HG02678 (cell line): ENCODE measurements at regions not wholly inside any gene's neighbourhood (a gene's known extent, or its start where the extent isn't known, plus 50 kb on each side); places are given as distances from the start of the nearest gene placed in this dataset.

Experiments
- ATAC-seq: cut with Tn5 transposase; IDR thresholded peaks from one replicate; pipeline ENCODE4 v1.9.1; 2021; ENCODE audit warnings: mild to moderate bottlenecking, moderate library complexity; ENCODE audit not compliant: unreplicated experiment

DNA sequence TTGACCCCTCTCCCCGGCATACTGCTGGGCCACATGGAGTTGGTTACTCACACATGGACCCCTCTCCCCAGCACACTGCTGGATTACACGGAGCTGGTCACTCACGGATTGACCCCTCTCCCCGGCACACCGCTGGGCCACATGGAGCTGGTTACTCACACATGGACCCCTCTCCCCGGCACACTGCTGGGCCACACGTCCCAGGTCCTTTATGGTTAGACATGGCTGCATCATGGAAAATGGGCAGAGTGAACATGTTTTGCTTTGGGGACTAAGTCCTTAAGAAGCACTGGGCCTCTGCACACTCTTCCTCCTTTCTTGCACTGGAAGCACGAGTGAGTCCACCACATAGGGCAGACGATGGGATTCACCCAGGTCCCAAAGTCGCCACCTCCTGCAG lies 102.1 kb upstream of the SHH start:
- no peak for ATAC-seq

DNA sequence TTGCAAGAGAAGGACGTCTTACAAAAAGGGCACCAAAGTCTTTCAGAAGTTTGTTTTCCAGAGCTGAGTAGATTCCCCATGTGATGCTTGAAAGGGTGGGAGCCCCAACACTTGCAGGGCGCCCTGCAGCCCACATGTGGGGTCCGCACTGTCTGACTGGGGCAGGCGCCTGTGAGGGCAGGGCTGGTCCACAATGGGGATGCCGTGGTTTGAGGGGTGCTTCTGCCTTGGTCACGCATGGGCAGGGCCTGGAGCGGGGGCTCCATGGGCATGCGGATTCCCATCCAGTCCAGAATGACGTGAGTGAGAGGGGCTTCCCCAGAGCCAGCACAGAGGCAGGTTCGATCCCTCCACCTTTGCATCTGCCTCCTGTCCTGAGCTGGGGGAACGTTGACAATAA lies 101.5 kb upstream of the SHH start:
- no peak for ATAC-seq

DNA sequence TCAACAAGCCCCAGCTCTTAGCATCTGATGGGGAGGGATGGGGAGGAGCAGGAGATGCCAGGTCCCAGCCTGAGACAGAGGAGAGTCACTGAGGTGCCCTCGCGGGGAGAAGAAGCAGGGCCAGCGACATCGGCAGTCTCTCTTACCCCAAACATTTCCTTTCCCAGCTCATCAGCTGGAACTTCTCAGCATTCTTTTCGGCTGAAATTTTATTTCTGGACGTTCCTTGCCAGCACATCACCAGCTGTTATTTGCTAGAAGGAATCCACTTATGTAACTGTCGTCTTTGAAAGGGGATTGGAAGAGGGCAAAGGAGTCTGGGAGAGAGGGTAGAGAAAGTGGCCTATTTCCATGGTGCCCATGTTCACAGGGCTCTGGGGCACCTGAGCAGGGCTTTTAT lies 101.0 kb upstream of the SHH start:
- no peak for ATAC-seq

DNA sequence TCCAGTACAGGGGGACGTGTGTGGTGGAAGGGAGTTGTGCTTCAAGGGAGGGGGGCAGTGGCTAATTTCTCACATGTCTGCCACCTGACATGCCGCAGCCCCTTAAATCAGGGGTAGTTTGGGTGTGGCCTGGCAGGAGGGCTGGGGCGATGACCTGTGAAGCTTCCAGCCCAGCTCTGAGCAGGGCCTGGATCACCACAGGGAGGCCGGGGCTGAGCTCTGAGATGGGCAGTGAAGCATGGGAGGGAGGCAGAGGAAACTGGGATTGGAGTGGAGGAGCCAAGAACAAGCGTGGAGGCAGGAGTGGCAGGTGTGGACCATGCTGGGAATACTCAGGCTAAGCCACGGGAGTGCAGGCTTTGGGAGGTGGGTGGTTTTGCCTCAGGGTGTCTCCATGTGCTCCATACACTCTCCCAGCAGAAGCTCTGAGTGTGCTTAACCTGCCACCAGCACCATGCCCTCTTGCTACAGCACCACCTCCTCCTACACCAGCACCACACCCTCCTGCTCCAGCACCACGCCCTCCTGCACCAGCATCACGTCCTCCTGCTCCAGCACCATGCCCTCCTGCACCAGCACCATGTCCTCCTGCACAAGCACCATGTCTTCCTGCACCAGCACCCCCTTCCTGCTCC lies 99.3 kb upstream of the SHH start:
- no peak for ATAC-seq

DNA sequence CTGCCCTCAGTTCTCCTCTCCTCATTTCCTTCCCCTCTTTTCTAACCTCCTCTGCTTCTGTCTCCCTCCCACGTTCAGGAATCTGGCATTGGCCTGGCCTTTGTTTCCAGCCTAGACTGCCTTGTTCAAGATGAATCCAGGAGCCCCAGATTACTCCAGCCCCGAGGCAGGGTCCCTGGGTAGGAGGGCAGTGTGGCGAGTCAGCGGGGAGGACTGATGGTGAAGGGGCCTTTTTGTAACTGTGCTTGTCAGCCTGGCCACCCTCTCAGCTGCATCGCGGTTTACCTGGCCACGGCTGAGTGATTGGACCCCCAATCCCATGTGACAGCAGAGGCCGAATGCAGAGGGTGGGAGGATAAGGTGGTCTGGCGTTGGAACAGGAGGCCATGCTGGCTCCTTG lies 96.1 kb upstream of the SHH start:
- ATAC-seq: no peak

DNA sequence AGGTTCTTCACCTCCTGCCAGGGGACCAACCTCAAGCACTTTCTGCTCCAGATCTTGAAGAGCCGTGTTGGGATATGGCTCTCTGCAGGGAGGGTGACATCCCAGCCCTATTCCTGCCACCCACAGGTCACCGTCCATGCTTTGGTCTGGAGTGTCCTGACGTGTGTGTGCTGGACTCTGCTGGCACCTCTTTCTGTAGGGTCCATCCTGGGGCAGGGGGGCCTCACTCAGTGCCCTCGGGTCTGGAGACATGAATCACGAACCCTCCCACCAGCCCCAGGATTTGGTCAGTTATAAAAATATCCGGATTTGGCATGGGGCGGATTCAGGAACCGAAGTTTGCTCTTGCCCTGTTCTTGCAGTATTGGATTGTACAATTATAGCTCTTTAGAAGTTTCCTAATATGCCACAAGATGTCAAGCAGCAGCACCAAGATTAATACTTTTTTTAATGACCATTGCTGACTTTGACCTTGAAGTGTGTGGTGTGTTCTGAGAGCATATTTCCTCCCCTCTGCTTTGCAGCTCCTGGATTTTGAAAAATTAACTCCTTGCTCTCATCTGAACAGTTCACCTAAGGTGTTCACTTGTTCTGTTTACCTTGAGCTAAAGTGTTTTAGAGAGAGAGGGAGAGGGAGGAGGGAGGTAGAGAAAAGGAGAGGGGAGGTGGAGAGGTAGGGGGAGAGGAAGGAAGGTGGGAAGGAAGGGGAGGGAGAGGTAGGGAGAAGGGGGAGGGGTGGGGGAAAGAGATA lies 95.4 kb upstream of the SHH start:
- ATAC-seq: no peak

DNA sequence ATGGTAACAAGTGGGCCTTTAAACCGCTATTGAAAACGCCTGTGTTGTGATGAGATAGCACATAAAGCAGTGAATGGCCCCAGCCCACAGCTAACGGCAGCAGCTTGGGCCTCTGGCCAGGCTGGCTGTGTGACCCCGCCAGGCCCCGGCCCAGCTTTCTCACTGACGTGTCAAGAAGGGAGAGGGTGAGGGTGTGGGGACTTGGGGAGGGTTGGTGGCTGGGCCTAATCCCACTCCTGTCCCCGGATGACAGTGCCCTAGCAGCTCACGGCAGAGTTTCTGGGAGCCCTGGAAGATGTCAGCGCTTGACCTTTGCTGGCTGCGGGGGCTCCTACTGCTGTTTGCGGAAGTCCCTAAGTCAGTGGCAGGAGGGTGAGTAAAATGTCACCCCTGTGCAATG lies 88.9 kb upstream of the SHH start:
- no peak for ATAC-seq

DNA sequence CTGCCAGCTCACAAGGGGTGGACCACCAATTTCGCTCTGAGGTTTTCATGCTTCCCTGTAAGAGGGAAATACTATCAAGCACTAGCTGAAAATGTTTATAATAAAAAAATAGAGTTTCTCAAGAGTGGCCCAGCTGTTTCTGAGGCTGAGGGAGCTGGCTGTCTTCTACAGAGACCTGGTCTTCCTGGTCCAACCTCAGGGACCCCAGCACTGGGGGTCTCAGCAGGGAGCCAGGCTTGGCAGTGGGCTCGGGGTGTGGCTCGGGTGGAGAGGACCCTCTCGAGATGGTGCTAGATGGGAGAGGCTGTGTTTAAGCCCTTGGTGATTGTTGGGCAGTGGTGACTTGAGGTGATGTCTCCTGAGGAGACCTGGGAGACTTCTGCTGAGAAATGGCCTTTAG lies 87.3 kb upstream of the SHH start:
- ATAC-seq: no peak

DNA sequence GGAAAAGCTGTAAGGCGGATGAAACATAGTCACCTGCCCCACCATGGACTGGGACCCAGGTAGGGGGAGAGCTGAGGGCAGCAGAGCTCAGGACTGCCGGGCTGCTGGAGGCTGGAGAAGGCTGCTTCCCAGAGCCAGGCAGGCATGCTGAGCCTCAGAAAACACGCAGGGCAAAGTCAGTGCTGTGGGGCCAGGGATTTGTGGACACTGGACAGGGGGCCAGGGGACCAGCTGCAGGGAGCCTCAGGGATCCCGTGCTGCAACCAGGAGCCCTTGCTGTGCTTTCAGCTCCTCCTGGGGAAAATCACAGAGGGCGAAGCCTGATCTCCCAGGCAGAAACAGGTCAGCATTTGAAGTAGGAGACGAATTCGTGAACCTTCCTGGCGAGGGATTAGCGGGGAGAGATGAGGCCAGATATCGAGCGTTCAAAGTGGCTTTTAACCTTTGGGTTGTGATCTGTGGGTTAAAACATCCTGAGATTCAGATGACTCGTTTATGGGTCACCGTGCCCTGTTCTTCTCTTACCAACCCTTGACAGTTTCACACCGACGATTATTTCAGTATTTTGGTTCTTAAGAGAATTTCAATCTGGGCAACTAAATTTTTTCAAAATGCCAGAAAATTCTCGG lies 85.6 kb upstream of the SHH start:
- no peak for ATAC-seq

DNA sequence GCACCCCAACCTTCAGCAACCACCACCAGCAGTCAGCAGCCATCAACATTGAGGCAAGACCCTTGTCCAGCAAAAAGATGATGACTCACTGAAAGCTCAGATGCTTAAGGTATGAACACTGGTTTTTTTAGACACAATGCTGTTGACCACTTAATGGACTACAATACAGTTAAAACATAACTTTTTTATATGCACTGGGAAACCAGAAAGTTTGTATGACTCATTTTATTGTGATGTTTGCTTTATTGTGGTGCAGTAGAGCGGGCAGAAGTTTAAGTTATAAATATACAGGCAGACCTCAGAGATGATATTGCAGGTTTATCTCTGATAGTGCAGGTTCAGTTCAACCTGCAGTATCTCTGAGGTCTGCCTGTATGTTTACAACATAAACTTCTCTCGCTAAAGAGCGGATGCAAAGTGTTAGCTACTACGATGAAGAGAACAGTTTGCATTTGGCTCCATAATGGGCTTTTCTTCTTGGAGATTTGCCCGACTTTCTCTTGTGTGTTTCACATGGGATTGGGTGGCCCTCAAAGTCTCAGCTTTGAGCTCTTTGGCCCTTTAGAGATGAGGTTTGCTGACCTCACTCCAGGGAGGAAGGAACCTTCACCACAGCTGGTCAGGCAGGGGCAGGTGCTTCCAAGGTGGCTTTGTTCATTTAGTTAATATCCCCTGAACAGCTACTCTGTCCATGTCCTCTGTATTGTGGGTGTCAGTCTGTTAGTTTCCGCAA lies 84.4 kb upstream of the SHH start:
- ATAC-seq: no peak

DNA sequence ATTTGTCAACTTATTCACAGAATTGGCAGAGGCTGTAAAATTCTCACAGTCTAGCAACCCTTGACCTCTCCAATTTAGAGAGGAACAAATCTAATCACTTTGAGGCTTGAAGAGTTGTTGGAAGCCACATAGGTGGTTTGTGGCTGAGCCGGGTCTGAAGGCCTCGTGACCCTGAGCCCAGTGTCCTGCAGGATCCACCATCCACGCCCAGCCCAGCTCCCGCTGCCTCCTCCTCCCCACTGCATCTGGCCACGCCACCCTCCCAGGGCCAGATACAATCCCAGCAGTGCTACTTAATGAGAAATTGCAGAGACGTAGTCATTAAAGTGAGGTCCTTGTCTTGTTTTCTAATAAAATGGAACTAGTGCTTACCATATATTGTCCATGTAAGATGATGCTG lies 81.4 kb upstream of the SHH start:
- ATAC-seq: no peak

DNA sequence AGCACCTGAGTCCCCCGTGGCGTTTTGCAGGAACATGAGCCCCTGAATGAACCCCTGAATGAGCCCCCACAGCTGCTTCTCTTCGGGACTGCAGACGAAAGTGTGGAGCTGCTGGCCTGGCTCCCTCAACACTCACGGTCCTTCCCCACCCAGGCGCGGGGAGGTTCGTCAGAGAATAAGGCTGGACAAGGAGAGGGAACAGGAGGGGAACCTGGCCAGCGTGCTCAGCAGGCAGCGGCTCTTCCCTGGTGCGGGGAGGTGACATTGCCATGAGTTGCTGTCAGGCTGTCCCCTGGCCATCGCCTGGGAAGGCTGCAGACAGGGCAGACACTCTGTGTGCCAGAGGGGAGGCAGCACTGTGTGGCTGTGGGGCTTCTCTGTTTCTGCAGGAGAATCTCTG lies 80.9 kb upstream of the SHH start:
- no peak for ATAC-seq

DNA sequence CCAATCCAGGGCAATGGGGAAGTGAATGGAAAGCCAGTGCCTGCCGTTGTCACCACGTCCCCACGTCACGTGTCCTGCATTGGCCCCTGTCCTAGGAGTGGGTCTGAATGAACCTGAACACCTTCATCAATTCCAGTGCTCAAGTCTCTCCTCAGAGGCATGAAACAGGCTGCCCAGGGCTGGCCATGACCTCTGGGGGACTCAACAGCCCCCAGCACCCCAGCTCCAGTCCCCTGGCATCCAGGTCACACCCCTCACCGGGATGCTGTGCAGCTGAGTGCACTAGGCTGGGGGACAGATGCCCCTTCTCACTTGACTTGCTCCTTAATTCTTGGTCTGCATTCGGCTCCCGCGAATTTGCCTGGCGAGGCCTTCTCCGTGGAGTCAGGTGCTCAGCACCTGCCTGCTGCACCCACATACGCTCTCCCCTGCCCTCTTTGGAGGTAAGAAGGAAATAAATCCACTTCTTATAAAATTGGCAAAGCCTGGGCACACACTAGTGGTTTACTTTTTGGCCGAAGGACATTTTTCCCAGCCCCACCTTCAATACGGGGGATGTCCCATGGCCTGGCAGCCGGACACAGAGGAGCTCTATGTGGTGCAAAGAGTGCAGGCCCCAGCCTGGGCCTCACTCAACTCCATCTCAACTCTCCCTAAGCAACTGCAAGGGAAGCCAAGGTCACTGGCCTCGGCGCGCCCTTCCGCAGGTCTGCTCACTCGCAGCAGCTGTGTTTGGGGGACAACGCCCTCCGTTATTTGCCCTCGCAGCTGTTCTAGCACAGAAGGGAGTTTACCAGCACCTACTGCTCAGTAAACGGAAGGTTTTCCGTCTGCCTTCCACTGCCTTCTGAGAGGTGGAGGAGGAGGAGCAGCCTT lies 77.6 kb upstream of the SHH start:
- no peak for ATAC-seq

DNA sequence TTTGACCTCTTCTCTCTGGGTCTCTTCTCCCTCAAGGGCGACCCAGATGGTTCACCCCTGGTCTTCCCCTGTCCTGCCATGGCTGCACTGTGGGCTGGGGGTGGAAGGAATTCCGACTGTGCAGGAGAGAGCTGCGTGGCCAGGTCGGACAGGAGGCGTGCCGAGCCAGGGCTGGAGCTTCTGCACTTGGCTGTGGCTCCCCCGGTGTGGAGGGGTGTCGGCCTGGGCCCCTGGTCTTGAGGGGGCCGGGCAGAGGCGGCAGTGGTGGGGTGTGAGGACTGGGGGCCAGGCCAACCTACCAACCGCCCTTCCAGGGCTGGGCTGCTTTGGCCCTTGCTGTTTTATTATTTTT lies 74.9 kb upstream of the SHH start:
- ATAC-seq: no peak

DNA sequence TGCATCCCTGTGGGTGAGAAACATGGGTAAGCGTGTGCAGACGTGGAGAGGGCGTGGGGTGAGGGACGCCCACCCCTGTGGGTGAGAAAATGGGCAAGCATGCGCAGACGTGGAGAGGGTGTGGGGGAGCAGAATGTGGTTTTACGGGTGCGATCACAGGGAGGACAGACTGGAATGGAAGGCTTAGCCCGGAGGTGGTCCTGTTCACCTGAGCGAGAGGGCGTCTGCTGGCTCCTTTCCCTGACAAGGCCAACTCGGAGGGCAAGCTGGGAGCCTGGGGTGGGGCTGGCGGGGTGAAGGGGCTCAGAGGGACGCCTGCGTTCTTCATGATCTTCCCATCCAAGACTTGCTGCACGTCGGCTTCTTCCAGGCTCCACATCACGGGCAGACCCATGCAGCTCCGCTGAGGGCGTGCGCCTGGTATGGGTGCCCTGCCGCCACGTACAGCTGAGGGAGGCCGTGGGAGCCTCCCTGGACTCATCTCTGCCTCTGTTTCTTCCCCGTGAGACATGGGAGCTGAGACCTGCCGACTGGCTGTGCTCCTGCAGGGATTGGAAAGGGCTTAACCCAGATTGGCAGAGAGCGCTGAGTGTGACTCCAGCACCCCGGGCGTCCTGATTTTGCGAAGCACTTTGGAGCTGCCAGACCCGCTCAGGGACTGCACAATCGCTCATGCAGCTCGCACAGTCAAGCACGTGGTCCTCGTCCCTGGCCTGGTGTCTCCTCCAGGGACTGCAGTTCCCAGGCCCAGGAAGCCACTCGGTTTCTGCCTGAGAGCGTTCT lies 74.3 kb upstream of the SHH start:
- ATAC-seq: no peak

DNA sequence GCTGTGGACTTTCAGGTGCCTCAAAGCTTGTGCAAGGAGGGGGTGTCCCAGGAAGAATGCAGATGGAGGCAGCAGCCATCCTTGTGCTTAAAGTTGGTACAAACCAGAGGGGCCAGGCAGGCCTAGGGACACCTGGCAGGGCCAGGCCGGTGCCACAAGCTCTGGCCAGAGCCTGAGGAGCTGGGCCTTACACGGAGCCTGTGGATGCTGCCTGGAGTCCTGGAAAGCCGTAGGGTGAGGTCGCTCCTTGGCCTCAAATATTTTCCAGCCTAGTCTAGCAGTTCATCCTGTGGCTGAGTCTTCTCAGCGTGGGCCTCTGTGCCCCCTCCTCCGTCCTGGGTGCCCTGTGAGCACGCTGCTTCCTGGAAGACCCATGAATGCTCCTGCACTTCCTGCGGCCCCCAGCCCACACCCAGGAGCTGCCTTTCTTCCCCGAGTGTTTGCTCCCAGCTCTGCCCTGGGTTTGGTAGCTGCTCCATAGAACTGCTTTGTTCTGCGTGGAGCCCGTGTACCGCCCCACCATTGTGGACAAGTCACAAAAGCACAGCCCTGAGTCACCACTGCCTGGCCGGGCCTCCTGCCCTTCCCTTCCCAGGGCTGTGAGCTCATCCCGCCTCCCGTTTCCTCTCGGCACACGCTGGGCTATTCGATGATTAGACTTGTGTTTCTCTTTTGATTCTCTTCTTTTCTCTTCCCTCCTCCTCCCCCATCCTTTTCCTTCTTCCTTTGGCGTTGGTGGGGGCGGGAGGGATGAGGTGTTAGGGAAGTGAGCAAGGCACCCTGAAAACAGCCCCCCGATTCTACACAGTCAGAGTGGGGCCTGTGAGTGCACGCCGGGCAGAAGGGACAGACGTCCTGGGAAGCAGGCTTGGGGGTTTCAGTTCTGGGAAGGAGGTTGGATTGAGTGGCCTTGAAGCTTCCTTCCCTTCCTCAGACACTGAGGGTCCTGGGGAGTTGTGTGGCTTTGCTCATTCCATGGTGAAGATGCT lies 73.2 kb upstream of the SHH start:
- no peak for ATAC-seq

DNA sequence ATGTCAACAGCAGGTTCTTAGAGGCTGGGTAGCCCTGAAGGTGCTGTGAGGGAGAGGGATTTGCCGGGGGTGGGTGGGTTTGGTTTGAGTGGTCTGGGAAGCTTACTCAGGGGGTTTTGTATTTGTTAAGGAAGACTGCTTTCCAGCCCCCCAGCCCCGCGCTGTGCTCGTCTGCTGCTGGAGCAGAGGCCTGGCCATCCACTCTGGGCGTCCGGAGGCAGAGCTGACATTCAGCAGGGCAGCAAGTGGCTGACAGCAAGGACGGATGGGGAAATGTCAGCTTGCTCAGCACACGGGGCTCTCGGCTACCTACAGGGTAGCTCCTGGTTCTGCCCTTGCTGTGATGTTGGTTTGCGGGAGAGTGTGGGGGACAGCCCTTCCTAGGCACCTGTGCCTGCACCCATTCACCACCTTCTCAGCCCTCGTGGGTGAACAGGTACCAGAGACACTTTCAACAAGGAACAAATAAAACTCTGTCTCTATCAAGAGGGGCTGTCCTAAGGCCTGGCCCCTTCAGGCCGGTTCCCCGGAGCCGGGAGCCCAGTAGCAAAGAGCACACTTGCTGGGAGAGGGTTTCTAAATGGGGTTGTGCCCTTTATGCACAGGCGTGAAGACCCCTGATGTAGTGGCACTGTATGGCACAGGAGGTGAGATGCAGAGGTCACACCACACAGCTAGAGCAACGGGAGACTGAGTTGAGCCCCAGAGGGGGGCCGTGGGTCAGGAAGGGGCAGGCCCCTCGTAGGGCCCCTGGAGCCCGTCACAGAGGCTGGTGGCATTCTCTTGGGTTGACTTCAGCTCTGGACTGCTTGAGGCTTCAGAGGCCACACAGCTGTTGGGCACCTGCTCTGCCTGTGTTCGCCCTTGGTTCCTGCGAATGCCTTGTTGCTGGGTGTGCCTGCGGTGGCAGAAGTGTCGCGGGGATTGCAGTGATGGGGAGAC lies 72.2 kb upstream of the SHH start:
- ATAC-seq: no peak
